Heart right ventricle (tissue), 16 donors: ENCODE measurements at regions not wholly inside any gene's neighbourhood (a gene's known extent, or its start where the extent isn't known, plus 50 kb on each side); places are given as distances from the start of the nearest gene placed in this dataset.

Experiments
- ATAC-seq, 8 donors: fragments of 200-7000 bp; cut with Tn5 transposase; one replicate each; pipeline ENCODE4 v1.9.1; 2020; ENCODE audit warnings: mild to moderate bottlenecking in 8 of 8, moderate library complexity in 8 of 8, moderate number of reproducible peaks in 1 of 8
- DNase-seq, 2 donors: peaks; one replicate each; pipeline ENCODE4 v3.0.0-alpha.2; 2020
- H3K27ac ChIP-seq, 10 donors: fragments of 200-600 bp; sonication (generic) in 2 of 10; one replicate each; pipeline versions ENCODE4 v1.5.0 to v1.8.0; 2020 to 2022; ENCODE audit warnings: mild to moderate bottlenecking in 3 of 10
- H3K27me3 ChIP-seq, 7 donors: fragments of 200-600 bp; one replicate each; pipeline ENCODE4 v1.8.0; 2021 to 2022; ENCODE audit warnings: mild to moderate bottlenecking in 2 of 7
- H3K36me3 ChIP-seq, 9 donors: fragments of 200-600 bp; sonication (generic) in 1 of 9; one replicate each; pipeline versions ENCODE4 v1.5.0 to v1.8.0; 2020 to 2022; ENCODE audit warnings: mild to moderate bottlenecking in 2 of 9
- H3K4me1 ChIP-seq, 9 donors: fragments of 200-600 bp; sonication (generic) in 1 of 9; one replicate each; pipeline versions ENCODE4 v1.5.0 to v1.8.0; 2020 to 2022; ENCODE audit warnings: mild to moderate bottlenecking in 4 of 9
- H3K4me3 ChIP-seq, 10 donors: fragments of 200-600 bp; sonication (generic) in 2 of 10; one replicate each; pipeline versions ENCODE4 v1.5.0 to v1.8.0; 2020 to 2022; ENCODE audit warnings: mild to moderate bottlenecking in 7 of 10, moderate library complexity in 2 of 10
- H3K9me3 ChIP-seq, 11 donors: fragments of 200-600 bp in 10 of 11; sonication (generic) in 2 of 11; one replicate each; pipeline versions ENCODE4 v1.5.0 to v1.8.0; 2013 to 2022; ENCODE audit warnings: mild to moderate bottlenecking in 2 of 11, control low read depth in 1 of 11, moderate library complexity in 1 of 11
- CTCF ChIP-seq, 9 donors: fragments of 200-600 bp; sonication (generic) in 2 of 9; IDR thresholded peaks; one replicate each; pipeline versions ENCODE4 v1.5.0 to v1.8.0; 2021 to 2022; ENCODE audit warnings: antibody characterized with exemption in 9 of 9, mild to moderate bottlenecking in 5 of 9, moderate library complexity in 1 of 9
- WGBS, 2 donors: extraction: QIAGEN DNeasy Blood & Tissue Kit; methylation state at CpG; one replicate each; pipeline ENCODE4 v1.1.7; 2013; ENCODE audit warnings: inconsistent platforms in 1 of 2; 5-methylcytosine and 5-hydroxymethylcytosine counted together
- intact Hi-C, 10 donors: fragments of 100-400 bp; cut with DNase I; formaldehyde crosslinking; loops; one replicate each; pipeline versions ENCODE4 v1.11.1 to v1.14.2; 2022
- donor health status: Arrhythmogenic right ventricular cardiomyopathy.
- donor health status: ischemic (EF 13 %, LVEDD 7.1; RV severe dilation, severe dysfunction).
- donor health status: healthy with polysubstance abuse.
- donor health status: DM: no; HTN: yes; CAD: no.
- donor health status: DM: no; HTN: no; CAD: no.
- donor health status: ischemic (EF 25% LVEDD 6.9; RV normal size, moderate dysfunction).
- donor health status: ischemic (EF 25% LVEDD 5.7; RV mildly dilated, moderate dysfunction).
- donor health status: healthy.
- donor health status: DM: yes; HTN: yes; CAD: no.
- donor health status: Ischemic cardiomyopathy.
- donor health status: ischemic (EF 35%, LVEDD 5.7; RV mildly dilated, moderate dysfunction).
- donor health status: nonischemic (EF 11% LVEDD 7.7; RV severe dilation, severe dysfunction).
- donor health status: DM: yes; HTN: yes; CAD: no.
- donor health status: PGD.
- donor health status: ischemic (EF 29% LVEDD 5.4; RV normal size, mild dysfunction).
- donor health status: nonischemic (EF 23%, LVEDD 6.1; RV moderate dilation, normal function).

- no peaks in the 10 kb centered on the region for H3K27me3 ChIP-seq
- no peaks in the 10 kb centered on the region for H3K9me3 ChIP-seq
- peaks cover 0 to 18% (median 7%) of the 10 kb centered on the region in 9 donors for H3K4me1 ChIP-seq
- WGBS, 2 donors = 78 to 84% methylated on average over 2 of the region's 2 CpGs
- intact Hi-C loops = no loop called here
- no peak for TF ChIP-seq CTCF (IDR thresholded peaks at IDR 0.05)
- ATAC-seq = no peak
- H3K4me3 ChIP-seq = no peak overlapping the region
- H3K36me3 ChIP-seq = peaks cover 0 to 16% (median 0%) of the 10 kb centered on the region in 9 donors
- H3K27ac ChIP-seq = no peak overlapping the region
- DNase-seq = no peak
Observed at GRCh38 chr3:64809086-64809485, 121.3 kb upstream of the ADAMTS9 start.

DNA sequence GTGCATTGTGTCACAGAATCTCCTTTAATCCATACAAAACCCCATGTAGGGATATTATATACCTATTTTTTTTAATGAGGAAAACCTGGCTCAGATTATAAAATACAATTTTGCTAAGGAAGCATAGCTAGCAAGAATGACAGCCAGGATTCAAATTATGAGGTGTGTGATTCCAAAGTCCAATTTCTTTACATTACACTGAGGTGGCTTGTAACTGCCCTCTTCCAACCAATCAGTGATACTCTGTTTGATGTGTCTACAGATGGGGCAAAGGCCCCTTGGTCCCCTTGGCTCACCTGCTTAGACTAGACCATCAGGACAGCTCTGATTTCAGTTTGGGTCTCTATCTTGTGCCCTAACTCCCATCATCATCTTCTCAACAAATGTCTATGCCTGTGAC, 120.3 kb upstream of the ADAMTS9 start:
- H3K36me3 ChIP-seq = peaks cover 0 to 25% (median 0%) of the 10 kb centered on the region in 9 donors
- no peaks in the 10 kb centered on the region for H3K9me3 ChIP-seq
- no peaks in the 10 kb centered on the region for H3K27me3 ChIP-seq
- H3K4me1 ChIP-seq = peaks cover 0 to 8% (median 0%) of the 10 kb centered on the region in 9 donors
- DNase-seq = no peak
- no peak for TF ChIP-seq CTCF (IDR thresholded peaks at IDR 0.05)
- H3K27ac ChIP-seq = no peak overlapping the region
- no peak for ATAC-seq
- intact Hi-C loops = no loop called here
- no peak overlapping the region for H3K4me3 ChIP-seq

- no peak for DNase-seq
- Histone ChIP-seq H3K4me3 (no peak overlapping the region), H3K9me3 (no peaks in the 10 kb centered on the region), H3K36me3 (peaks cover 0 to 36% (median 0%) of the 10 kb centered on the region in 9 donors), H3K4me1 (peaks cover 0 to 7% (median 0%) of the 10 kb centered on the region in 9 donors), H3K27me3 (no peaks in the 10 kb centered on the region), H3K27ac (no peak overlapping the region)
- no peak for ATAC-seq
- intact Hi-C loops = no loop called here
- 93 to 96% methylated on average over 6 of the region's 6 CpGs for WGBS, 2 donors
- no peak for TF ChIP-seq CTCF (IDR thresholded peaks at IDR 0.05)
Observed at GRCh38 chr3:64806668-64807605, 119.1 kb upstream of the ADAMTS9 start.

- Histone ChIP-seq H3K4me3 (no peak overlapping the region), H3K27ac (no peak overlapping the region), H3K4me1 (peaks cover 0 to 7% (median 0%) of the 10 kb centered on the region in 9 donors), H3K27me3 (no peaks in the 10 kb centered on the region), H3K36me3 (peaks cover 0 to 37% (median 0%) of the 10 kb centered on the region in 9 donors), H3K9me3 (no peaks in the 10 kb centered on the region)
- no peak for ATAC-seq
- TF ChIP-seq CTCF (IDR thresholded peaks at IDR 0.05) = no peak
- intact Hi-C loops = no loop called here
- no peak for DNase-seq
- 68 to 76% methylated on average over 2 of the region's 2 CpGs for WGBS, 2 donors
Observed at GRCh38 chr3:64805978-64806377, 118.2 kb upstream of the ADAMTS9 start.
